HG03139 (cell line): ENCODE measurements at regions not wholly inside any gene's neighbourhood (a gene's known extent, or its start where the extent isn't known, plus 50 kb on each side); places are given as distances from the start of the nearest gene placed in this dataset.

Experiments
- ATAC-seq: cut with Tn5 transposase; IDR thresholded peaks from one replicate; pipeline ENCODE4 v1.9.1; 2021; ENCODE audit not compliant: unreplicated experiment

DNA sequence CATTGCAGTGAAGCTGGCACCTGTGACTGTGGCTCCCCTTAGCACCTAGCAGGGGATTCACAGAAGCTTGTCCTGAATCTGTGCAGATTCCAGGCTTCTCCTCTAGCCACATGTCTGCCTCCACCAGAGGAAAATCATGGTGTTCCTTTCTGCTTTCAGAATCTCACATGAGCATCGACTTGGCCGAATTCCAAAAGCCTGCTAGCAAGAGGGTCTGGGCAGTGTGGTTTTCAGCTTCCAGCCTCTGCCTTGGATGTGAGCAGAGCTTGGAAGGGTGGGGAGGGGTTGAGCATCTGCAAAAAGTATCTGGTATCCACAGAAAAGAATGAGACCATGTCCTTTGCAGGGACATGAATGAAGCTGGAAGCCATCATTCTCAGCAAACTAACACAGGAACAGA lies 911.1 kb downstream of the TBC1D22A start:
- ATAC-seq, result no peak

DNA sequence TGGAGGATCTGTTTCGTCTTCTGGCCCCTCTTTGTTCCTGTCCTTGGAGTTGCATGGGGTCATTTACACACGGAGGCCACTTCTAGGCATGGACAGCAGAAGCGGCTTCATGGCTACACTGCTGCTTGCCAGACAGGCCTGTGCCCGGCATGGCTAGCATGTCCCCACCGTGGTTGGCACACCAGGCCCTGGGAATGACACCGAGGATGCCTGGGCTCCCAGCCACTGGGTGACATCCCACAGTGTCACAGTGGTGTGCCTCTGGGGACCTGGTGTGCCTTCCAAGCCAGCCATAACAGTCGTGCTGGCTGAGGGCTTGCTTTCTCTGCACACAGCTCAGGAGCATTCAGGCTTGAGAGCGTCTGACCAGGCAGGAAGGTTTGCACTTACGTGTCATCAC lies 910.1 kb downstream of the TBC1D22A start:
- ATAC-seq, result no peak

DNA sequence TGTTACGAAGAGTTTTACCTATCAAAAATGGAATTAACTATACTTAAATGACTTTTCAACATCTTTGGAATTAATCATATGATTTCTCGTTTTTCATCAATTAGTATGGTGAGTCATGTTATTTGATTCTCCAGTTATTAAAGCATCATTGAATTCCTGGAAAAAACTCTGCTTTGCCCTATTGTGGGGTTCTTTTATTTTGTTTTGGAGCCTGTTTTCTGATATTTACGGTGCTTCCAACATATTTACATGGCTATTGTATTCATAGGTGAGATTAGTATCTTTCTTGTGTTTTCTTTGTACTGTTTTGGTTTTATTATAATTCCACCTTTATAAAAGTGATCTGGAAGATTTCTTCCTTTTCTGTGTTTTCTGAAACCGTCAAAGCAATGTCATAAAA lies 902.7 kb downstream of the TBC1D22A start:
- no peak for ATAC-seq

DNA sequence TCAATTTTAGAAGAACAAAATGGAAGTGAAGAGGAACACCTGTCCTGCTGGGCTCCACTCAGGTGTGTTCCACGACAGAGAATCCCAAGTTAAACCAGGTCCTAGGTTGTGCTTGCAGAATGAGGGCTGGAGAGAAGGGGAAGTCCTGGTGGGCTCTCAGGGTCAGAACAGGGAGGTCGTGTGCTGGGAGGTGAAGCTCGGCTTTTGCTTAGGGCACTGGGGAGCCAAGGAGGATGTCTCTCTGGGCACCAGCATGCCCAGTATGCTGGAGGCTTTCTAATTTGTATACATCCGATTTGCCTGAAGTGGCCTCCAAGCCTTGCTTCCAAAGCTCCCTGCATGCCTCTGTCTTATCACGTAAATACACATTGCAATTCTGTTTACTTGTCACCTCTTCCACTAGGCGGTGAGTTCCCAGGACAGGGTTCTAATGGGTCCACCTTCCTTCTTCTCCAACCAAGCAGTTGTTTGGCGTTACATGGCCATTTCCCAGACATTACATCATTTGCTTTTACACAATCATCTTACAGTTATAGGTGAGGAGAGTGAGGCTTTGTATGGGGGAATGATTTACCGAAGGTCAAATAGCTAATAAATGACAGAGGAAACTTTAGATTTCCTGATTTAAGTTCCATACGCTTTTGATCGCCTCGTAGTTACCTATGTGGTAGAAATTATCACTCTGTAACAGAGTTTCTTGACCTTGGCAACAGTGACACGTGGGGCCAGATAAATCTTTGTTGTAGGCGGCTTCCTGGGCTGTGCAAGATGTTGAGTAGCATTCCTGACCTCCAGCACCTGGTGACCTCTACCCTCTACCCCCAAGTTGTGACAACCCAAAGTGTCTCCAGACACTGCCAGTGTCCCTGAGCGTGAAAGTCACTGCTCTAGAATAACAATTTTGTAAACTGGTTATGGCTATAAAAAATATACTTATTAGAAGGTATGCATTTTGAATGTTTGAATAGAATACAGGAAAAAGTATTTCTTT lies 901.5 kb downstream of the TBC1D22A start:
- no peak for ATAC-seq

DNA sequence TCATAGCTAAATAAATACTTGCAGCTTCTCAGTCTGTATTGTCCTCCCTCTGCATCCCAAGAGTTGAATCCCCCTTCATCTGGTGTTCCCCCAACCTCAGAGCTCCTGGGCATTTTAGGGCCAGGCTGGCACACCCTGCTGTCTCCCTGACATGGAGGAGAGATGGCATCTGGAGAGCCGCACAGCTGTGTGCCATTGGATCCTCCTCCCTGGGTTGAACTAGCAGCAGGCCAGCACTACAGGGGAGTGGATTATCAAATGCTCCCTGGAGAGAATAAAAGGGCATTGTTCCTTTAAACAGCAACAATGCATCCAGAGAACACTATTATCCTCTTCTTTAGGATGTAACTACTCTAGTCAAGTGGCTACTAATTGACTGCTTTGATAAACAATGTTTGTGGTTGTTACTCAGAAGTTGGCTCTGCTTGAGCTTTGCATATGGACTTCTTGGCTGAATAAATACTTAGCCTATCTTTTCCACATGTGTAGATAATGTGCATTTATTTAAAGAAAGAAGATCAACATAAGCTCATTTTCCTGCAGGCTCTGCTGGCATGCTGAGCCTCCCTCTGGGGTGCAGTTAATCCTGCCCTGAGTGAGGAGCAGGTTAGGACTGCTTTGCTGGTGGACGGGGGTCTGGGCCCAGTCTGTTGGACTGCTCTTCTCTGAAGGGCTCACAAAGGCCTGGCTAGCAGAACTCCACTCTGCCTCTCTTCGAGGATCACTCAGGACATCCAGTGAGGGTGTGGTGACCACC lies 897.2 kb downstream of the TBC1D22A start:
- ATAC-seq, result no peak

DNA sequence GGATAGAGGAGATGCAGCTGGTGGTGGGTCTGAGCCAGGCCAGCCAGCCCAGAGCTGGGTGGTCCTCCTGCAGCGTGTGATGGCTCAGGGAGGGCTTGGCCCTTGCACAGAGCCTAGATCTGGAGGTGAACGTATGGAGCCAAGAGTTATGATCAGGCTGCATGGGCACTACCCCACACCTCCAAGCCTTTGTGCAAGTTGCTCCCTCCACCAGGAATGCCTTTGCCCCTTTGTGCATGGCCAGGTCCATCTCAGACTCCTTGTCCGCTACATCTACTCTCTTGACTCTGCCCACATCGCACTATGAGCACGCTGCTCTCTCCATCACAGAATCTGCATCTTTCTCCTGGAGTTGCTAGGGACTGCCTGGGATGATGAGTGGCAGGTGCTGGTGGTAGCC lies 895.7 kb downstream of the TBC1D22A start:
- ATAC-seq, result no peak

DNA sequence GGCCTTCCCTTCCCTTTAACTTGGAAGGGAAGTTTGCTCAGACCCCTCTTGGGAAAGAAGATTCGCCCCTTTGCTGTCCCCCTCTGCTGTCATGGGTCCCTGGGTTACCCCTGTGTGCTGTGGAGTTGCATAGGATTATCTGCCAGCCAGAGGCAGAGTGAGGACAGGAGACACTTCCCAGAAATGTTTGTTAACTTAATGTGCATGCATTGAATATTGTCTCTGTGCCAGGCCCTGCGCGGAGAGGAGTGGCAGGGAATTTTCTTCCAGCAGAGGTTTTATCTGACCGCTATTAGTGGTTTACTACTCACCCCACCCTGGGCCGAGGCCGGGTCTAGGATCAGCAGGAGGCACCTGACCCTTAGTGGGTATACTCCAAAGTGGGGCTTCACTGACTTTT lies 894.8 kb downstream of the TBC1D22A start:
- no peak for ATAC-seq

DNA sequence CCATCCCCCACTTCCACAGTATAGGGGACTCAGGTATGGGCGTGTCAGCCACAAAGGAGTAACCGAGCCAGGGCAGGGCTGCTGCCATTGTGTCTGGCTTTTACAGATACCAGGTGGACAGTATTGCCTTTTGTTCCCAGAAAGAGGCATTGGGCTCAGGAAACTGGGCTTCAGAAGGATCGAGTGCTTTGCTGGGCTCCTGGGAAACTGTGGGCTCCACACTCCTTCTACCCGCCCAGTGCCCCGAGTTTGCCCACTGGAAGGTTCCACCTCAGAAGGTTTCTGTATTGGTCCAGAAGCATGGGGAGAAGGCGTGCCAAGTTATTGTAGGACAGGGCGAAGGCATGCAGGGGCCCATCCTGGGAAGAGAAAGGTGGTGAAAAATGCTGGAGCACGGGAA lies 894.4 kb downstream of the TBC1D22A start:
- ATAC-seq, result no peak

DNA sequence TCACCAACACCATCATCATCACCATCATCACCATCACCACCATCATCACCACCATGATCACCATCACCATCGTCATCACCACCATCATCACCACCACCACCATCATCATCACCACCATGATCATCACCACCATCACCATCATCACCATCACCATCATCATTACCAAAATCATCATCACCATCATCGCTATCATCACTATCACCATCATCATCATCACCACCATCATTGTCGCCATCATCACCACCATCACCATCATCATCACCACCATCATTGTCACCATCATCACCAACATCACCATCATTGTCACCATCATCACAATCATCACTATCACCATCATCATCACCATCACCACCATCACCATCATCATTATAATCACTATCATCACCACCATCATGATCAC lies 893.5 kb downstream of the TBC1D22A start:
- no peak for ATAC-seq

DNA sequence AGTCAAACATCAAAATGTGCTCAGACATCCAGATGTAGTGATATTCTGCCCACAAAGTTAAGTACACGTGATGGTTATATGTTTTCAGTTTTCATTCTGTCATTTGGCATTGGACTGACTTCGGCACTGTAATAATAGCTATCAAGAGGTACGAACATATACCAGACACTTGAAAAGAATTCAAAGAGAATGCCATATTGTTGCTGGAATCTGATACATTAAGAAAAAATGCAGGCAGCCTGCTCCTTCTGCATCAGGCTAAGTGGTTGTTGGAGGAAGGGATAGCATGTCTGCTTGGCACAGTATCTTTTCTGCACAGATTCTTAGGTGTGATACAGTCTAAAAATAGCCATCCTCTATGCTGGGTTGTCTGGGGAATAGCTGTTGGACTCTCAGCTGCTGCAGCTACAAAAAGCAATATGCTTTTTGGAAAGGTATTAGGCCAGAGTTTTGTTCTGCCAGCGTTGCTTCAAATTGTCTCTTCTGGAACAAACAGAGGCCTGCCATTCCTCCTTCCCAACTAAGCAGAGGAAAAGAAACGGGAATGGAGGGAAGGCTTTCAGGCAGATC lies 892.6 kb downstream of the TBC1D22A start:
- no peak for ATAC-seq

DNA sequence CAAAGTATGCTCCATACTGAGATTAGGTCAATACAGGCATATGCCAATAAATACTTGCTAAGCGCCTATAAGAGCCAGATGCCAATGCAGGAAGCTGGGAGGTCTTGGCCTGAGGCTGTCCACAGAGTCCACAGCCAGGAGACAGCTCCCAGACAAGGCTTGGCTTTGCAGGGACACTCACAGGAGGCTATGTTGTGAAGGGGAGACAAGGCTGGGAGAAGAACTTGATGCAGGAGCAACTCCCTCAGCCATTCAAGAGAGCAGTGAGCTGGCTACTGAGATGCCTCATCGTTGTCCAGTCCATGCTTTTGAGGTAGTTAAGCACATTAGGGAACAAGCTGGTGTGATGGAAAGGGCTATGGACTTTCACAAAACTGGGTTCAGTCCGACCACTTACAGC lies 891.5 kb downstream of the TBC1D22A start:
- no peak for ATAC-seq

DNA sequence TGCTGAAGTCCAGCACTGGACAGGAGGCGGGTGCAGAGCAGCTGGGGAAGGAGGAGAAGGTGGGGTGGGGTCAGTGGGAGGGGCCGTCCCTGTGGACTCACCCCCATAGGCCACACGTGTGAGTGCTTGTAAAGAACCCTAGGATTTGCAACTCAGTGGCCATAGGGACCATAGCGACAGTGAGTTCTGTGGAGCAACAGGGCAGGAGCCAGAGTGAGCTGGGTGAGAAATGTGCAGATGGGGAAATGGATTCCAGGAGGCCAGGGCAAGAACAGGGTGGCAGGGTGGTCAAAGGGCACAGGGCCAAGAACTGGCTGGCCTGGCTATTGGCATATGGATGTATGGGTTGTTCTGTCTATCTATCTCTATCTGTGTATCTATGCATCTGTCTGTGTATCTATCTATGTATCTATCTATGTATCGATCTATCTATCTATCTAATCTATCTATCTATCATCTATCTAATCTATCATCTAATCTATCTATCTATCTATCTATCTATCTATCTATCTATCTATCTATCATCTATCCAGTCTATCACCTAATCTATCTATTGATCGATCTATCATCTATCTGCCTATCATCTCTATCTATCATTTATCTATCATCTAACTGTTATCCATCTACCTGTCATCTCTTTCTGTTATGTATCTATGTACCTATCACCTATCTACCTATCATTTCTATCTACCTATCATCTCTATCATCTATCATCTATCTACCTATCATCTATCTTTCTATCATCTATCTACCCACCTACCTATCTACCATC lies 889.0 kb downstream of the TBC1D22A start:
- no peak for ATAC-seq

DNA sequence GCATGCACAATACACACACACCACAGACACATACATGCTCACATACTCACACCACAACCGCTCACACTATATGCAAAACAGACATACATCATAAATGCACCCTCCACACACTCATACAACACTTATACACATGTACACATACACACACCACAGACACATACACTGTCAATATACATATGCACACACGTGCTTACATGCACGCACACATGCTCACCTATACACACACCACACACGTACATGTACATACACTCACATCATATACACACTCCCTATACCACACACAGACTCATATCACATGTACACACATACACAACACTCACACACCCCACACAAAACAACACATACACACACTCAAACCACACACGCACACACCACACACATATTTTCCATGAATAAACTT lies 885.3 kb downstream of the TBC1D22A start:
- no peak for ATAC-seq

DNA sequence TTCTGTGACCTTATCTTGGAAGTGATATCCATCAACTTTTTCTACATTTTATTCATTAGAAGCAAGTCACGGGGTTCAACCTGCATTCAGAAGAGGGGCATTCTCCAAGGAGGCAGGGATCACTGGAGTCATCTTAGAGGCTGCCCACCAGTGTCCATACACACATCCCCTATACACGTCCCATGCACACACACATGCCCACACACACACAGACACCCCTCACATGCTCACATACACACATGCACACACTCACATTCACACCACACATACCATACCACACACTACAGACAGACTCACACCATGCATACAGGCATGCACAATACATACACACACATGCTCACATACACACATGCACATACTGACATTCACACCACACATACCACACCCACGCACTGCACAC lies 884.7 kb downstream of the TBC1D22A start:
- no peak for ATAC-seq

DNA sequence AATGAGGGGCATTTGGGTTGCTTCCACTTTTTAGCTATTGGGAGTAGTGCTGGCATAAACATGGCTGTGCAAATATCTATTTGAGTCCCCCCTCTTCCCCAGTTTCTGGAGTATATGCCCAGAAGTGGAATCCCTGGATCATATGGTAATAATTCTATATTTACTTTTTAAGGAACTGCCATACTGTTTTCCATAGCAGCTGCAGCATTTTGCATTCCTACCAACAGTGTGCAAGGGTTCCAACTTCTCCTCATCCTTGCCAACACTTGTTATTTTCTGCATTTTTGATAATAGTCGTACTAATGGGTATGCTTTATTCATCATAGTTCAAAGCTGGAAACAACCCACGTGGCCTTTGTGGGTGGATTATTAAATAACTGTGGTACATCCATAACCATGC lies 883.5 kb downstream of the TBC1D22A start:
- ATAC-seq, result no peak

DNA sequence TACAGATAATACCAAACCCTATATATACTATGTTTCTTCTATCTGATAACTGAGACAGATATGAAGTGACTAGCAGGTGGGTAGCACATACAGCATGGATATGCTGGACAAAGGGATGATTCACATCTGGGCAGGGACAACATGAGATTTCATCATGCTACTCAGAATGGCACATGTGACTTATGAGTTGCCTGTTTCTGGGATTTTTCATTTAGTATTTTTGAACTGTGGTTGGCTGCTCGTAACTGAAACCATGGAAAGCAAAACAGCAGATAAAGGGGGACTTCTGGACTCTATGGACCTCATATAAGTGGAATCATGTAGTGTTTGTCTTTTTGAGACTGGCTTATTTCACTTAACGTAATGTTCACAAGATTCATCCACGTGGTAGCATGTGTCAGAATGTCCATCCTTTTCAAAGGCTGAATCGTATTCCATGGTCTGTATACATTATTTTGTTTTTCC lies 883.0 kb downstream of the TBC1D22A start:
- no peak for ATAC-seq

DNA sequence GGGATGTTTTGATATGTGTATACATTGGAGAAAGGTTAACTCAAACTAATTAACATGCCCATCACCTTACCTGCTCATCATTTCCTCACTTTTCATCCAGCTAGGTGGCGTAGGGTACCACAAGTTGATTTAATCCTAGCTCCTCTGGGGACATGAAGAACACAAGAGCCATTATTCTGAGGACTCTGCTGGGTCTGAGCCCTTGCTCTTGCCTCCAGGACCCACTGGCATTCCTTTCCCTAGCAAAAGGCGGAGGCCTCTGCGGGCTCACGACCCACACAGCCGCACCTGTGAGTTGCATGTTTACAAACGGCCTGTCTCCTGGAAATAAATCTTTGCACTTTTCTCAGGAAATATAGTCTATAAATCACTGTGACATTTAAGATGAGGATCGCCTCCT lies 871.9 kb downstream of the TBC1D22A start:
- ATAC-seq, result no peak

DNA sequence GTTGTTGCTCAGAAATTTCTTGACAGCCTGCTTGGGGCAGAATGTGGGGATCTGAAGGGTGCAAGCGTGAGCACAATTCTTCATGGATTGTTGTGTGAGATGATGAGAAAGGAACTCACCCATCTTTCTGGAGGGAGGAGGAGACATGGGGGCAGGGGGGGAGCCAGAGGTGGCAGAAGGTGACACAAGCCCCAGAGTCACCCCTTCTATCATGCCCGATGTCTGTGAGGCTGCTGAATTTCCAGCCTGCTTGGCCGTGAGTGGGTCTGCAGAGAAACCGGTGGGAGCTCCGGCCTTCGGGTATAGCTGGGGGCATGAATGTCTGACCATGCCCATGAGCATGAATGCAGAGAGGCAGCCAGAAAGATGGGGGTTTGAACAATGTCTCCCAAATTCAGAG lies 870.7 kb downstream of the TBC1D22A start:
- ATAC-seq, result no peak

DNA sequence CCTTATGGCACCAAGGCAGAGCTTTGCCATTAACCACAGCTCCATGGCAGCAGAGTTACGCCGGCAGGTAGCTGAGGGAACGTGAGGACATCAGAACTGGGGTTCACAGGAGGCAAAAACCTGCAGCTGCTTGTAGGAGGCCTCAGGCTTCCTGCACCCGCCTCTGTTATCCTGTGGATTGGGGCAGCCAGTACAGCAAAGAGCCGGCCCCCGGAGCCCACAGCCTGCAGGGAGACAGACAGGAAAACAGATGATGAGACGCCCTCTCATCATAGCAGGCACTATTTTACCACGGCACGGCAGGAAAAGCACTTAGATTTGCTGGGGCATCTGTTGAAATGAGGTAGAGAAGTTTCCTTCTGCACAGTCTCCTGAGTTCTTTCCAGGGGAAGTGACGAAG lies 870.3 kb downstream of the TBC1D22A start:
- no peak for ATAC-seq

DNA sequence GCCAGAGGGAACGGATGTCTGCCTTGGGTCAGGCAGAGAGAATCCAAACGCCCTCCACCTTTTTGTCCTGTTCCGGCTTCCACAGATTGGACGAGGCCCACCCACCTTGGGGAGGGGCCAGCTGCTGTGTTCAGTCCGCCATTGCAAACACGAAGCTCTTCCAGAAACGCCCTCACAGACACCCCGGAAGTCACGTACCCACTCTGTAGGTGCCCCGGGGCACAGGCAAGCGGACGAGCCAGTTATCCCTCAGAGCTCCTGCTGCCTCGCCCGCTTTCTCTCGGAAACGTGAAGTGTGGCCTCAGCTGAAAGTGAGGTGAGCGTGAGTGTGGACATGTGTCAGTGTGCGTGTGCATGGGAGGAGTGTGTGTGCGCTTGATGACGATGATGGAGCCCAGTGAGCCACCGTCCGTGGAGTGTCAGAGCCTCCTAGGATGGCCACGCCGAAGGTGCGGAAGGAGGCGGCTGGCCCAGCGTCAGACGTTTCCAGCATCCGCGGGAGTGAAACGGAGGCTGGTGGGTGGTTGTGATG lies 869.2 kb downstream of the TBC1D22A start:
- no peak for ATAC-seq
